Ascending aorta (tissue), 2 donors: ENCODE measurements at regions not wholly inside any gene's neighbourhood (a gene's known extent, or its start where the extent isn't known, plus 50 kb on each side); places are given as distances from the start of the nearest gene placed in this dataset.

ENCODE experiments used
- DNase-seq, 2 donors: peaks; one replicate each; pipeline ENCODE4 v3.0.0-alpha.2; 2019; ENCODE audit warnings: low spot score in 2 of 2
- H3K27ac ChIP-seq, 2 donors: fragments of 200-600 bp; sonication (generic); one replicate each; pipeline ENCODE4 v1.5.1; 2016 to 2017; ENCODE audit warnings: mild to moderate bottlenecking in 1 of 2
- H3K27me3 ChIP-seq: fragments of 200-600 bp; sonication (generic); one replicate; pipeline ENCODE4 v1.5.1; 2017
- H3K36me3 ChIP-seq, 2 donors: fragments of 200-600 bp; sonication (generic); one replicate each; pipeline ENCODE4 v1.5.1; 2016
- H3K4me1 ChIP-seq, 2 donors: fragments of 200-600 bp; sonication (generic); one replicate each; pipeline ENCODE4 v1.5.1; 2016 to 2017; ENCODE audit warnings: mild to moderate bottlenecking in 1 of 2
- H3K4me3 ChIP-seq, 2 donors: fragments of 200-600 bp; sonication (generic); one replicate each; pipeline ENCODE4 v1.5.1; 2016 to 2017; ENCODE audit warnings: mild to moderate bottlenecking in 1 of 2
- H3K9me3 ChIP-seq, 2 donors: fragments of 200-600 bp; sonication (generic); one replicate each; pipeline ENCODE4 v1.5.1; 2016
- intact Hi-C: fragments of 100-400 bp; cut with DNase I; formaldehyde crosslinking; loops from one replicate; pipeline ENCODE4 v1.15.1; 2023
- TF ChIP-seq, protein P1 (sequence below), 3 experiments: fragments of 200-600 bp in 2 of 3; fragments of 450-650 bp in 1 of 3; sonication (generic) in 2 of 3; IDR thresholded peaks; one replicate each; pipeline ENCODE4 v1.5.1; 2016 to 2019; ENCODE audit warnings: antibody characterized with exemption in 3 of 3, mild to moderate bottlenecking in 1 of 3, moderate library complexity in 1 of 3

DNA sequence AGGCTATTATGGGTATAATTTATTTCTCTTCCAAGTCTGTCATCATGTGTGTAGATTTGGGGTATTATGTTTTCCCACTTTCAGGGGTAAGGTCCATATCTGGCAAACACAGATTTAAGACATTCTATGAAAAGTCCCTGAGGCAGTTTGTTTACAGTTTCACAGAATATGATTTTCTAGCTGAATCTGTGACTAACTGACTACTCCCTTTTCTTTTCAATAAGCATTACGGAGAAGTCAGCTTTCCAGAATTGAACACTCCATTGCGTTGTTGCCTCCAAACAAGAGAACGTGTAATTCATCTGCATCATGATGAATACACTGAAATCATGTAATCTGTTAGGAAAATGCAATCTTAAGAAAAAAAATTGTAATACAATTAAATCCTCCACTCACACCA is 226.7 kb upstream of the SFRP2 start:
- TF ChIP-seq, protein P1, sequence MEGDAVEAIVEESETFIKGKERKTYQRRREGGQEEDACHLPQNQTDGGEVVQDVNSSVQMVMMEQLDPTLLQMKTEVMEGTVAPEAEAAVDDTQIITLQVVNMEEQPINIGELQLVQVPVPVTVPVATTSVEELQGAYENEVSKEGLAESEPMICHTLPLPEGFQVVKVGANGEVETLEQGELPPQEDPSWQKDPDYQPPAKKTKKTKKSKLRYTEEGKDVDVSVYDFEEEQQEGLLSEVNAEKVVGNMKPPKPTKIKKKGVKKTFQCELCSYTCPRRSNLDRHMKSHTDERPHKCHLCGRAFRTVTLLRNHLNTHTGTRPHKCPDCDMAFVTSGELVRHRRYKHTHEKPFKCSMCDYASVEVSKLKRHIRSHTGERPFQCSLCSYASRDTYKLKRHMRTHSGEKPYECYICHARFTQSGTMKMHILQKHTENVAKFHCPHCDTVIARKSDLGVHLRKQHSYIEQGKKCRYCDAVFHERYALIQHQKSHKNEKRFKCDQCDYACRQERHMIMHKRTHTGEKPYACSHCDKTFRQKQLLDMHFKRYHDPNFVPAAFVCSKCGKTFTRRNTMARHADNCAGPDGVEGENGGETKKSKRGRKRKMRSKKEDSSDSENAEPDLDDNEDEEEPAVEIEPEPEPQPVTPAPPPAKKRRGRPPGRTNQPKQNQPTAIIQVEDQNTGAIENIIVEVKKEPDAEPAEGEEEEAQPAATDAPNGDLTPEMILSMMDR (IDR thresholded peaks at IDR 0.05): no peak
- Histone ChIP-seq H3K36me3 (no peaks in the 10 kb centered on the region), H3K27ac (no peak overlapping the region), H3K9me3 (no peaks in the 10 kb centered on the region), H3K4me3 (no peak overlapping the region), H3K27me3 (no peaks in the 10 kb centered on the region), H3K4me1 (no peaks in the 10 kb centered on the region)
- DNase-seq: no peak
- intact Hi-C loops: no loop called here

DNA sequence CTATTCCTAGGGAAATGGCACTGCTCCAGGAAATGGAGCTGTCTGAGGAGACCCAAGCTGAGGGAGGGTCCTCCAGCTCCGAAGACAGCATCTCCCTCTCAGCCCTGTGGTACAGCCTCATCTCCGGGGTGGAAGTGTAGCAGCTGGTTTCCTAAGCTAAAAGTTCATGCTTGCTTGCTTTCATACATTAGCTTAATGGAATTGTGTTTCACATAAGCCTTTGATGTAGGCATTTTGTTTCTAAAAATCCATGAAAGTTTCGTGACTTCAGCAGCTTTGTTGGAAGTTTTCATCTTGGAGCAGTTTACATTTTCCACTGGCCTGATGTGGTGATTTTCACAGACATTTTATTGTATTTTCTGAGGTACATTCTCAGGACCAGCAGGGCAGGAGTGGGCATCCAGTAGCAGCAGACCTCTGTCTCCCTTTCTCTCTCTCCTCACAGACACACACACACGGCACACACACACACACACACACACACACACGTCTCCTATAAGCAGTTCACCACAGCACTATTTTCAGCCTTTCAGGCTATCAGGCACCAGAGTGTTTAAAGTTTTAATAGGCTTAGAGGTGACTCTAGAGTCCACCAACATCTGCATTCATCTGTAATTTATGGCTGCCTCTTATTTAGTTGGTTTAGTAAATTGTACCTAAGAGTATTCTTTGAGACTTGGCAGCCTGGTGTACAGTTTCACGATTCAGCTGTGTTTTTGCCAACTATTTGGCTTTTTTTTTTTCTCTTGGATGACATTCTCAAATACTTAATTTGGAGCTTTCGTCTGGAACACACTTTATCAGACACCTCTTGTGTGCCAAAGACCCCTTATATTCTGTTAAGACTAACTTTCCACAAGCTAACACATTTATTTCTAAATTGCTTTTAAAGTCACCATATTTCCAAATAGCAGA is 225.8 kb upstream of the SFRP2 start:
- Histone ChIP-seq H3K36me3 (no peaks in the 10 kb centered on the region), H3K4me3 (no peak overlapping the region), H3K27ac (no peak overlapping the region), H3K9me3 (no peaks in the 10 kb centered on the region), H3K27me3 (no peaks in the 10 kb centered on the region), H3K4me1 (no peaks in the 10 kb centered on the region)
- intact Hi-C loops: no loop called here
- DNase-seq: no peak
- TF ChIP-seq, protein P1 (IDR thresholded peaks at IDR 0.05): no peak

DNA sequence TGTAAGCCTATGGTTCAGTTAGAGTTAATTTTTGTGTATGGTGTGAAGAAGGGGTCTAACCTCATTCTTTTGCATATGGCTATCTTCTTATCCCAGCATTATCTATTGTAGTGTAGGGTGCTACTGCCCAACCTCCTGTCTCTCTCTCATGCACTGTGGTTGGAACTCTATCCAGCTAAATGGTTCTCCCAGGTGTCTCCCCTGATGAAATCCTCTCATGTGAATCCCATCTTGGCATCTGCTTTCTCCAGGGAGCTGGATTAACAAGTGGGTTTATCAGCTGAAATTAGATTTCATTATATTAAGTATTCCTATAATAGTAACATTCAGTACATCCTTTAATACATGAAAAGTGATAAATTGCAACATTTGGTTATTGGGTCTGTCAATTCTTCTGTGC is 224.7 kb upstream of the SFRP2 start:
- TF ChIP-seq, protein P1 (IDR thresholded peaks at IDR 0.05): no peak
- no peak for DNase-seq
- Histone ChIP-seq H3K4me3 (no peak overlapping the region), H3K36me3 (no peaks in the 10 kb centered on the region), H3K27me3 (no peaks in the 10 kb centered on the region), H3K4me1 (no peaks in the 10 kb centered on the region), H3K9me3 (no peaks in the 10 kb centered on the region), H3K27ac (no peak overlapping the region)
- intact Hi-C loops: no loop called here

DNA sequence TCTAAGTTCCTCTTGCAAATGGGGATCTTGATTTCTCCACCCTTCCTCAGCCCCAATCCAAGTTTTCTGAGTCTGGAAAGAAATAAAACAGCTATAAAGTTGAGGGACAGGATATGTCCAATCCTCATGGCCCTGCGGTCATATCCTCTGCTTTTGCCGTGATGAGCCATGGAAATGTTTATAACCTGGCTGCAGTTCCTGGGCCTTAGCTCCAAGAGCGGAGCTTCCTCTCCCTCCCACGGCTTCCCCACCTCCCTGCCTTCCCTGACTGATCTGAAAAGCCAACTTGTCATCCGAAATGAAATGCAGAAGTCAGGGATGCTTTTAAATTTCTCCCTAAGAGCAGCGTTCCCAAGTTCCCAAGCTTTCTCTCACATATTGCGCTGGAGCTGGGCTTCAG is 221.5 kb upstream of the SFRP2 start:
- no peaks in the 10 kb centered on the region for H3K36me3 ChIP-seq
- no peak overlapping the region for H3K4me3 ChIP-seq
- no peaks in the 10 kb centered on the region for H3K9me3 ChIP-seq
- no peaks in the 10 kb centered on the region for H3K4me1 ChIP-seq
- H3K27me3 ChIP-seq: no peaks in the 10 kb centered on the region
- TF ChIP-seq, protein P1 (IDR thresholded peaks at IDR 0.05): no peak
- intact Hi-C loops: no loop called here
- no peak overlapping the region for H3K27ac ChIP-seq
- no peak for DNase-seq

DNA sequence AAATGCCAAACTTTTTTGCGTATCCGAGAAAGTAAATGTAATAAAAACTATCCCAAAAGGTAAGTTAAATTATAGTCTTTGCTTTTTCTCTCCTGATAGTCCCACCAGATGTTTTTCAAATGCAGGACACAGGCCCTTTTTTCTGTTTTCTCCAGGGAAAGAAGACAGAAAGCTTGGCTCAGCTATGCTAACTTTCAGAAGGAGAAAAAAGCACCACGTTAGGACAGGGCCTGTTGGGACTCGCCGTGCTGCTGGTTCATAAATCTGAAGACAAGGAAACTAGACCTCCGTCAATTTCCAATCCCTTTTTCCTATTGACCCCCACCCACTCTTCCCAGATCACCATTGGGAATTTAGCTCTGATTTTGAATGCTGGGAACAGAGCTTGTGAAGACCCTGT is 220.9 kb upstream of the SFRP2 start:
- H3K36me3 ChIP-seq: no peaks in the 10 kb centered on the region
- H3K27ac ChIP-seq: peak overlapping the region in 1 of 2 donors; percentile 18
- TF ChIP-seq, protein P1 (IDR thresholded peaks at IDR 0.05): no peak
- H3K27me3 ChIP-seq: no peaks in the 10 kb centered on the region
- no peaks in the 10 kb centered on the region for H3K4me1 ChIP-seq
- no peak for DNase-seq
- no peaks in the 10 kb centered on the region for H3K9me3 ChIP-seq
- no peak overlapping the region for H3K4me3 ChIP-seq
- intact Hi-C loops: no loop called here
